ENCODE measurements at regions not wholly inside any gene's neighbourhood (a gene's known extent, or its start where the extent isn't known, plus 50 kb on each side); places are given as distances from the start of the nearest gene placed in this dataset.

- no peak for TF ChIP-seq ARID4B (CRISPR knock-in tag; IDR thresholded peaks at IDR 0.05)
- TF ChIP-seq SMARCE1 (IDR thresholded peaks at IDR 0.05) = no peak
- no peak for TF ChIP-seq ZNF76 (CRISPR knock-in tag; IDR thresholded peaks at IDR 0.05; ENCODE audit: borderline replicate concordance)
- no peak for TF ChIP-seq ELK3 (CRISPR knock-in tag; IDR thresholded peaks at IDR 0.05)
- TF ChIP-seq BCOR (IDR thresholded peaks at IDR 0.05) = no peak
- no peak for TF ChIP-seq THRAP3 (IDR thresholded peaks at IDR 0.05; ENCODE audit: borderline replicate concordance)
- no peak for TF ChIP-seq RHOXF2B (CRISPR knock-in tag; conservative IDR thresholded peaks at IDR 0.05)
Measured at GRCh38 chr6:170480050-170480692, 72.9 kb downstream of the PSMB1 start (continued).
